KMS-11 (cell line): ENCODE measurements at regions not wholly inside any gene's neighbourhood (a gene's known extent, or its start where the extent isn't known, plus 50 kb on each side); places are given as distances from the start of the nearest gene placed in this dataset.

Experiments
- H2AFZ ChIP-seq: fragments of 200-600 bp; sonication (generic); 2 replicates; pipeline ENCODE4 v1.6.1; 2016; ENCODE audit warnings: antibody characterized with exemption, mixed run types, low read depth
- H3K27ac ChIP-seq: fragments of 200-600 bp; sonication (generic); 2 replicates; pipeline ENCODE4 v1.6.1; 2016; ENCODE audit warnings: mild to moderate bottlenecking, mixed run types
- H3K27me3 ChIP-seq: fragments of 200-600 bp; sonication (generic); 2 replicates; pipeline ENCODE4 v1.6.1; 2017; ENCODE audit warnings: mild to moderate bottlenecking, low read depth, mixed run types, moderate library complexity; ENCODE audit not compliant: insufficient read depth
- H3K36me3 ChIP-seq: fragments of 200-600 bp; sonication (generic); 2 replicates; pipeline ENCODE4 v1.6.1; 2017; ENCODE audit warnings: mild to moderate bottlenecking, mixed run types; ENCODE audit not compliant: insufficient read depth
- H3K4me1 ChIP-seq: fragments of 200-600 bp; sonication (generic); 2 replicates; pipeline ENCODE4 v1.6.1; 2016; ENCODE audit warnings: mild to moderate bottlenecking, low read depth, mixed run types; ENCODE audit not compliant: poor library complexity, severe bottlenecking
- H3K4me2 ChIP-seq: fragments of 200-600 bp; sonication (generic); 2 replicates; pipeline ENCODE4 v1.7.0; 2016; ENCODE audit warnings: mild to moderate bottlenecking, mixed run types
- H3K4me3 ChIP-seq: fragments of 200-600 bp; sonication (generic); IDR thresholded peaks from 2 replicates; pipeline ENCODE4 v1.6.1; 2017; ENCODE audit warnings: low read depth, low read length, mixed read lengths; ENCODE audit not compliant: insufficient read depth
- H3K79me2 ChIP-seq: fragments of 200-600 bp; sonication (generic); 2 replicates; pipeline ENCODE4 v1.6.1; 2016; ENCODE audit warnings: low read depth, mixed run types; ENCODE audit not compliant: insufficient read depth
- H3K9ac ChIP-seq: fragments of 200-600 bp; sonication (generic); 2 replicates; pipeline ENCODE4 v1.6.1; 2016; ENCODE audit warnings: mild to moderate bottlenecking, mixed run types
- H4K20me1 ChIP-seq: fragments of 200-600 bp; sonication (generic); 2 replicates; pipeline ENCODE4 v1.6.1; 2016; ENCODE audit warnings: mild to moderate bottlenecking, mixed run types; ENCODE audit not compliant: insufficient read depth
- CTCF ChIP-seq: fragments of 200-600 bp; sonication (generic); conservative IDR thresholded peaks from 2 replicates; pipeline ENCODE4 v1.6.1; 2017; ENCODE audit warnings: low read depth, mild to moderate bottlenecking, antibody characterized with exemption, low read length, moderate library complexity, mixed read lengths

- no peak overlapping the region for H3K4me3 ChIP-seq
- H3K4me2 ChIP-seq: no peak overlapping the region
- H2AFZ ChIP-seq: no peak overlapping the region
- no peaks in the 10 kb centered on the region for H3K27me3 ChIP-seq
- no peak overlapping the region for H3K9ac ChIP-seq
- TF ChIP-seq CTCF: no peak
- H3K36me3 ChIP-seq: no peaks in the 10 kb centered on the region
- no peak overlapping the region for H3K27ac ChIP-seq
- H4K20me1 ChIP-seq: no peaks in the 10 kb centered on the region
- no peaks in the 10 kb centered on the region for H3K4me1 ChIP-seq
- no peaks in the 10 kb centered on the region for H3K79me2 ChIP-seq
Observed at GRCh38 chr6:139685009-139685408, 310.6 kb upstream of the CITED2 start.

GRCh38 chr6:139680819-139681218, 306.4 kb upstream of the CITED2 start:
- no peak overlapping the region for H3K4me3 ChIP-seq
- H3K79me2 ChIP-seq: no peaks in the 10 kb centered on the region
- no peaks in the 10 kb centered on the region for H3K36me3 ChIP-seq
- H2AFZ ChIP-seq: no peak overlapping the region
- no peak for TF ChIP-seq CTCF
- H4K20me1 ChIP-seq: no peaks in the 10 kb centered on the region
- H3K9ac ChIP-seq: no peak overlapping the region
- no peak overlapping the region for H3K4me2 ChIP-seq
- H3K27ac ChIP-seq: no peak overlapping the region
- H3K4me1 ChIP-seq: no peaks in the 10 kb centered on the region
- no peaks in the 10 kb centered on the region for H3K27me3 ChIP-seq

GRCh38 chr6:139679516-139680179, 305.2 kb upstream of the CITED2 start:
- no peak overlapping the region for H3K27ac ChIP-seq
- TF ChIP-seq CTCF: no peak

GRCh38 chr6:139676718-139677117, 302.3 kb upstream of the CITED2 start:
- Histone ChIP-seq H3K4me1 (no peaks in the 10 kb centered on the region), H3K79me2 (no peaks in the 10 kb centered on the region), H3K4me2 (no peak overlapping the region), H3K27ac (no peak overlapping the region), H3K36me3 (no peaks in the 10 kb centered on the region), H3K27me3 (no peaks in the 10 kb centered on the region), H3K9ac (no peak overlapping the region), H2AFZ (no peak overlapping the region), H4K20me1 (no peaks in the 10 kb centered on the region), H3K4me3 (no peak overlapping the region)
- TF ChIP-seq CTCF: no peak

More at GRCh38 chr6:139679516-139680179, 305.2 kb upstream of the CITED2 start:
- H3K4me2 ChIP-seq: no peak overlapping the region
- no peak overlapping the region for H2AFZ ChIP-seq
- no peak overlapping the region for H3K4me3 ChIP-seq
- no peaks in the 10 kb centered on the region for H3K27me3 ChIP-seq
- H3K4me1 ChIP-seq: no peaks in the 10 kb centered on the region
- no peaks in the 10 kb centered on the region for H3K36me3 ChIP-seq
- H4K20me1 ChIP-seq: no peaks in the 10 kb centered on the region
- no peak overlapping the region for H3K9ac ChIP-seq
- H3K79me2 ChIP-seq: no peaks in the 10 kb centered on the region
